Skeletal muscle cell (primary cell): ENCODE measurements at regions not wholly inside any gene's neighbourhood (a gene's known extent, or its start where the extent isn't known, plus 50 kb on each side); places are given as distances from the start of the nearest gene placed in this dataset.
"Not testable (repeated sequence)": the region's sequence is repeated elsewhere in the genome, so short reads cannot be mapped to it uniquely, and the experiment has no call there.

Experiments
- DNase-seq: peaks from one replicate; pipeline ENCODE4 v3.0.0-alpha.2; 2010; ENCODE audit warnings: low read depth
- H3K4me3 ChIP-seq: 2 replicates; pipeline ENCODE4 v1.5.1; 2011; ENCODE audit warnings: low read depth, mild to moderate bottlenecking, control low read depth, low read length, moderate library complexity

DNA sequence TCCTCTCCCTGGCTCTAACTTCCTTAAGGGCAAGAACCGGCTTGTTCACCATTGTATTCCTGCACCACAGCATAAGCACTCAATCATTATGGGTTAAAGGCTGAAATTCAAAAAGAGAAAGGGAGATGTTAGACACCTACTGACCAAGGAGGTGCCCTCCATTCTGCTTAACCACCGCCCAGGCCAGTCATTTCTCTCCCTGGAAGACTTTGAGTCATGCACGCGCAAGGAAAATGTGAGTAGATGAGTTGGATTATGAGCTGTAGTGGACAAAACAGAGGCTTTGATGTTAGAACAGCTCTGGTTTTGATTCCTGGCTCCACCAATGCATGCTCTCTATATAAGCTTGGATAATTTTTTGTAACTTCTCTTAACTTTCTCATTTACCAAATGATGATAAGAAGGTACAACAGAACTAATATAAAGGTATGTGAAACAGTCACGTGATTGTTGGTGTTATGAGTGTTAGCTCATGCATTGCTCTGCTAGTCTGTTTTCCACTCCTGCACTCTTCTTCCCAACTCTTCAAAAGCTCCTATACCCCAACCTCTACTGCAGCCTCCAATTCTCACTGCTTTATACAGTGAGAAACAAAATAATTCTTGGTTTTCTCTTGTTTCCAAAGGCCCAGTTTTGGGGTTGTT lies 148.4 kb upstream of the ATP11B start:
- H3K4me3 ChIP-seq: no peak overlapping the region
- no peak for DNase-seq

- no peak for DNase-seq
- H3K4me3 ChIP-seq: no peak overlapping the region
Measured at GRCh38 chr3:182650568-182651128, 142.7 kb upstream of the ATP11B start.

DNA sequence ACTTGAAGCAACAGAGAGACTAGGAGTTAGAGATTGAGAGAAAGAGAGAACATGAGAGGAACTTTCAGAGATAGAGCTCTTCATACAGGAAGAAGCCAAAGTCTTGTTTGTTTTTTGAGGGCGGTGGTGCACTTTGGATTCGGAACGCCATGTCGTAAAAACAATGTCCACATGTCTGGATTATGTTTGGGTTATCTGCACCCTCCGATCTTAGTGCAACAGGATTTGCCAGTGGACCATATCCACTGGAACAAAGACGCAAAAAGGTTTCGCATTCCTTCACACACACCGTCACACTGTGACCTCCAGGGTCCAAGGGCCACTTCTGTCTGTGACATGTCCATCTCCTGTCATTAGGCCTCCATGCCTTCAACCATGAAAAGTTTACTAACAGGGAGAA lies 141.8 kb upstream of the ATP11B start:
- DNase-seq: no peak

GRCh38 chr3:182653065-182653464 lies 140.2 kb upstream of the ATP11B start:
- not testable (repeated sequence) for DNase-seq, H3K4me3 ChIP-seq

More for the DNA sequence above, 141.8 kb upstream of the ATP11B start:
- no peak overlapping the region for H3K4me3 ChIP-seq

- H3K4me3 ChIP-seq: no peak overlapping the region
- no peak for DNase-seq
Measured at GRCh38 chr3:182668541-182668940, 124.8 kb upstream of the ATP11B start.

GRCh38 chr3:182668974-182669373 lies 124.3 kb upstream of the ATP11B start:
- DNase-seq: no peak

DNA sequence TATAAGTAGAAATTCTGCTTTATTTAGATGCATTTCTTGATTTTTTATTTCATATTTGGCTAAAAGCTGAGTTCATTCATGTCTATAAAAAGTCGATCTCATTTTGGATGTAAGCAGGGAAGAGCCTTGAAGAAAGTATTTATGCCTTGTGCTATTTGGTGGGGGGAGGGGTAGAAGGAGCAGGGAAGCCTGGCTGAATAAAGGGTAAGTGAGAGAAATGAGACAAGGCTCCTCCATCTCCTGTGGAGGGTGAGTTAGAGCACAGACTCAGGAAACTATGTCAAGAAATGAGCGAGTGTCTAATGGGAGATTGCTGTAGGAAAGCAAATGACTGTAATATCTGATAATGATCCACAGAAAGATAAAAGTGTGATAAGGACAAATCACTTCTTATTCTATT lies 121.8 kb upstream of the ATP11B start:
- H3K4me3 ChIP-seq: no peak overlapping the region
- DNase-seq: no peak

More at GRCh38 chr3:182668974-182669373, 124.3 kb upstream of the ATP11B start:
- H3K4me3 ChIP-seq: no peak overlapping the region

- no peak overlapping the region for H3K4me3 ChIP-seq
- DNase-seq: peak; percentile 10
Measured at GRCh38 chr3:182671942-182672341, 121.4 kb upstream of the ATP11B start.

DNA sequence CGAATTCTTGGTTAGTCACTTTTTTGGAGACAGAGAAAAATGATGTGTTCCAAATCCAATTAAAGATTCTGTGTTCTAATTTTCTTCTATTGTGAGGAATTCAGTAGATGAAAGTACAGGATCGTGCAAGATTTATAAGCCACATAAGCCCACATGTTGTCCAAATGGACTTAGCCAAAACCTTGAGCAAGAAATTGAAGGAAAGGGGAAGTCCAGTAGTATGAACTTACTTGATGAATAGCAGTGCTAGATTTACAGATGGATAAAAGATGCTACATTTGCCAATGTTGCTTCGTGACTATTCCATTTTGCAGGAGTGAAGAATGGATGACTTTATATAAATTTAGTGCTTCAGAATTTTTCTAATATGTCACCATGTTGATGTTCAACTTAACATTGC lies 120.0 kb upstream of the ATP11B start:
- H3K4me3 ChIP-seq: no peak overlapping the region
- DNase-seq: no peak

DNA sequence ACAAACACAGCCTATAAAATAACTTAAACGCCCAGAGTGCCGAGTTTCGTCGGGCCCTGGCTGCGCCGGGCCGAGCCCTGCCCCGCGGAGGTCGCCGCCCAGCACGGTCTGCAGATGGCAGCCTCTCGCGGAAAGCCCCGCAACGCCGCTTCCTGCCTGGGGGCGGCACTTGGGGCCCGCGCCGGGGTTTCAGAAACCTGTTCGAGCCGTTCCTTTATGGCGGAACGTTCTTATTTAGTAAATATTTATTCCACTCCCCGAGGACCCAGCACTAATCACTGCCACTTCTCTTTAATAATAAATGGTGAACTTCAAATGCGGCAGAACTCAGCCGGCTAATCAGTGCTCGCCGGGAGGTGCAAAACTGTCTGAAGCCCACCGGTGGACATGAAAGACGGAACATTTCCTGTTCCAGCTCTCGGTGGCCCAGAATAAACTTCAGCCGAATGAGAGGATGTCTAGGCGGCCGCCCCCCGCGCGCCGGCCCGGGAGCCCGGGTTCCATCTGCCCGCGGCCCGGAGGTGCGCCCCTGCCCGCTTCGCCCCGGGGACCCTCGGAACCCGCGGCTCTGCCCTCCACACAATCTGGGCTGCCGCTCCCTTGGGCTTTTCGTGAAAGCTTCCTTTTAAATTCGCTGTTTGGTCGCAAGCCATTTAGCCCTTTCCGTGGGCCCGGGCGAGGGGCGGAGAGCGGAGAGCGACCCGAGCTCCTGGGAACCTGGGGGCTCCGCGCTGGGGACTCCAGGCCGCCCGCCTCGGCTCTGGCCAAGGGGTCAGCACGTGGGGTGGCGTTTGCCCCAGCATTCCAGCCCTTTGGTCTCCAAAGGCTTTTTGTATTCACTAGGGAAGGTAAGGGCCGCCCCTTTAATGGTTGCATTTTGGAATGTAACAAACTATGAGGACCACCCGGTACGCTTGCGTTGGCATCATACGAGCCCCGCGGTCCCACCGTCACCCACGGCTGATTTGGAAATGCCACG lies 110.8 kb upstream of the ATP11B start:
- no peak for DNase-seq
- peak overlapping the region; percentile 58 for H3K4me3 ChIP-seq

- DNase-seq: peak; percentile 22
- no peak overlapping the region for H3K4me3 ChIP-seq
Measured at GRCh38 chr3:182683453-182683852, 109.9 kb upstream of the ATP11B start.

- H3K4me3 ChIP-seq: no peak overlapping the region
Measured at GRCh38 chr3:182683858-182684257, 109.4 kb upstream of the ATP11B start.

GRCh38 chr3:182686033-182686886 lies 107.0 kb upstream of the ATP11B start:
- DNase-seq: no peak
- H3K4me3 ChIP-seq: no peak overlapping the region

More at GRCh38 chr3:182683858-182684257, 109.4 kb upstream of the ATP11B start:
- DNase-seq: no peak

DNA sequence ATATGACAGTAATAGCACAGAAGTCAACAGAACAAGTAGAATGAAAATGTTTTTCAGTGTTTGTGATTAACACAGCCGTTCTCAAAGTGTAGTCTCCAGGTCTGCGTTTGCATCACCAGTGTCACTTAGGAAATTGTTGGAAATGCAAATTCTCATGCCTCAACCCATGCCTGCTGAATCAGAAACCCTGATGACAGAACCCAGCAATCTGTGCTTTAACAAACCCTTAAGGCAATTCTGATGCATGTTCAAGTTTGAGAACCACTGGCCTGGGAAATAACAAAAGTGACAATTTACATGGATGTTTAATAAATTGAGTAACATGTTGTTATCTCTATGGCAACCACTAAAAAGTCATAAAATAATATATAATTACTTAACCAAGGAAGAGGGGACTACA lies 103.1 kb upstream of the ATP11B start:
- no peak for DNase-seq
- H3K4me3 ChIP-seq: no peak overlapping the region

DNA sequence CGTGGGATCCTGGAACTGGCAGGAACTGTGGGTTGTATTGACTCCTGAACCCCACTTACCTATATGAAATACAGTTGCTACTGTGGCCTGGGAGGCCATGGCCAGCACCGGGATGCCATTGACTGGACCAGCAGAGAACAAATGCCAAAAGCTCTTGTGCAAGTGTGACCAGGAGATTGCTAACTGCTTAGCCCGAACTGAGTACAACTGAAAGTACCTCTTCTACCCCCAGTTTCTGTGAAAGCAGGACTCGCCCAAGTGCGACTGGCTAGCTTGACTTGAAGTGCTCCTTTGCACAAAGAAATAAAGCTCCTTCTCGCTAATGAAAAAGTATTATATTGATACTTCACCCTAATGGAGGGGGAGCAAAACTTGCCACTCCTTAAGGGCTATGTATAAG lies 101.3 kb upstream of the ATP11B start:
- no peak overlapping the region for H3K4me3 ChIP-seq
- no peak for DNase-seq

DNA sequence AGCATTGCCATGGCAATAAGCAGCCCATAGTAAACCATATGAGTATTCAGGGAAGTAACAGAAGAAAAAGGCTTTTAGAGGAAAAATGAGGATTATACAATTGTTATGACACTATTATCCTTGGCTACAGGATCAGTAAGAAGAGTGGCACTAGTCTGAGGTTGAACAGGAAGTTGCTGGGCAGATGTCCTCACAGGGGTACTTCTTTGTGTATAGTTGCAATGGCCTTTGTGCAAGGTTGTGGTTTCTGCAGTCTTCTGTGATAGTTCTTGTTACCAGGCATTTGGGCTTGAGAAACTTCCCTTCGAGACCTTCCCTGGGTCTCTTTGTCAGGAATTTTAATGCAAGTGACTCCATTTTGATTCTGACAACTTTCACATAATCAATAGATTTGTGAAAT lies 100.6 kb upstream of the ATP11B start:
- DNase-seq: no peak

DNA sequence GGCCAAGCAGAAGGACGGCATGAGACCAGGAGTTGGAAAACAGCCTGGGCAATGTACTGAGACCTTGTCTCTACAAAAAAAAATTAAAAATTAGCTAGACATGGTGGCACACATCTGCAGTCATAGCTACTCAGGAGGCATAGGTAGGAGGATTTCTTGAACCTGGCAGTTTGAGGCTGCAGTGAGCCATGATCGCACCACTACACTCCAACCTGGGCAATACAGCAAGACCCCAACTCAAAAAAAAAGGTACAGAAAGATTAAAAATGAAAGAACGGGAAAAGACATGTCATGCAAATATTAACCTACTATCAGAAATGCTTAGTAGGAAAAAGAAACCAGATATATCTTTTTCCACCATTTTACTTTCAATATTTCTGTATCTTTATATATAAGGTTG lies 99.6 kb upstream of the ATP11B start:
- DNase-seq: no peak
- H3K4me3 ChIP-seq: no peak overlapping the region

More for the DNA sequence above, 100.6 kb upstream of the ATP11B start:
- no peak overlapping the region for H3K4me3 ChIP-seq

DNA sequence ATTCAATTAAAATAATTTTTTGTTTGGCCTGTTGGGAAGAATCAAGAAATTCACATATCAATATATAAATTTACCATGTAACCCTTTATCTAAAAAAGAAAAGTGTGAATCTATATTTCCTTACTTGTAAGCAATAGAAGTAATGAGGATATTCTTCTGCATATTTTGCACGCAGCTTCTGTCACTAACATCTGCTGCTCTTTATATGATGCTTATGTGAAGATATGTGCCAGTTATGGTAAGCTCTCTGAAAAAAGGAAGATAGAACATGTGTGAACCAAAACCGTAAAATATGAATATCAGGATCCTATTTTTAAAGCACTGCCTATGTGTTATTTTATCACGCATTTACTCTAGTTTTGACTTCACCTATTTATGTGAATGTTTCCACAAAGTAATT lies 96.4 kb upstream of the ATP11B start:
- H3K4me3 ChIP-seq: no peak overlapping the region
- DNase-seq: no peak

DNA sequence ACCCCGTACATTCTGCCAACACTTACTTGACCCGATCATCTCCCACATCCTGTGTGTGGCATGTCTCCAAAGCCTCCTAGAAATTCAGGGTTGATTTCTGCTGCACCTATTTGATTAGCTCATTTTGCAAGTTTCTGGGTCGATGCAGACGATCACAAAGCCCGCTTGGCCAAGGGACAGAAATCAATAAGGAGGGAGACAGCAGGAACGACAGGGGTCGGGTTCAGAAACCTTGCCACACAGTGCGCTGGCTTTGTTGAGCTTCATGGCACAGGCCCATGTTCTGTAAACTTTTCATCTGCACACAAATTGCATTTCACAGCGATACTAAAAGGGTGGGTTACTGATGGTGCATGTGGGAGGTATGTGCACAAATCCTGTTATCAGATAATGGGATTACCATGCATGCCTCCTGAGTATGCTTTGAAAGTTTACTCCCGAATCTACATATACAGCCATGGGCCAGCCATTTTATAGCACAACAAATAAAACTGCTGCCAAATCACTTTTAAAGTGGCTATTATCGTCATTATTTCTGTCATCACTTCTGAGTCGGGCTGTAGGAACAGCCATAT lies 95.9 kb upstream of the ATP11B start:
- no peak for DNase-seq

More for the DNA sequence above, 95.9 kb upstream of the ATP11B start:
- H3K4me3 ChIP-seq: no peak overlapping the region
